GM18505 (cell line): ENCODE measurements at regions not wholly inside any gene's neighbourhood (a gene's known extent, or its start where the extent isn't known, plus 50 kb on each side); places are given as distances from the start of the nearest gene placed in this dataset.

Experiments used
- ATAC-seq: cut with Tn5 transposase; IDR thresholded peaks from one replicate; pipeline ENCODE4 v1.9.1; 2021; ENCODE audit not compliant: unreplicated experiment
- POLR2A ChIP-seq: IDR thresholded peaks from 4 replicates; pipeline ENCODE4 v1.6.1; 2011; ENCODE audit warnings: borderline replicate concordance; ENCODE audit not compliant: insufficient read depth, insufficient read length; ENCODE audit errors: extremely low read depth

- no peak for ATAC-seq
- no peak for TF ChIP-seq POLR2A
Measured at GRCh38 chr16:51409001-51409675, 258.1 kb upstream of the SALL1 start.

GRCh38 chr16:51408357-51408756 is 257.3 kb upstream of the SALL1 start:
- no peak for ATAC-seq
- no peak for TF ChIP-seq POLR2A

DNA sequence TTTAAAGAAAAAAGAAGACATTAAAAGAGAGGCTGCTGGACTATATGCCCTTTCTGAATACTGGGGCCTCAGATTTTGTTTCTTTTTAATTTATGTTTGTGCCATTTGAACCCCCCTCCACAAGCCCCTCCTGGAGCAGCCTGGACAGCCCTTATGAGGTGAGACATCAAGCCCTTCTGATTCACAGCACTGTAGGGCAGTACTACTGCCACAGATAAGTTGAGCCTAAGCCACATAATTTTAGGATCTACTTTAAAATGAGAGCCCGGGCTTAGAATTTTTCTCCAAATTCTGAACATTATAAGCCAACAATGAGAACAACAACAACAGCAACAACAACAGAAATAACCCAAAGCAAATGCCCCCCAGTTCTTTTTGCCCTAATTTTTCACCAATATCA is 256.9 kb upstream of the SALL1 start:
- ATAC-seq = no peak
- TF ChIP-seq POLR2A = no peak

GRCh38 chr16:51407199-51407598 is 256.1 kb upstream of the SALL1 start:
- TF ChIP-seq POLR2A = no peak
- ATAC-seq = no peak

GRCh38 chr16:51405361-51405760 is 254.3 kb upstream of the SALL1 start:
- no peak for TF ChIP-seq POLR2A
- ATAC-seq = no peak

DNA sequence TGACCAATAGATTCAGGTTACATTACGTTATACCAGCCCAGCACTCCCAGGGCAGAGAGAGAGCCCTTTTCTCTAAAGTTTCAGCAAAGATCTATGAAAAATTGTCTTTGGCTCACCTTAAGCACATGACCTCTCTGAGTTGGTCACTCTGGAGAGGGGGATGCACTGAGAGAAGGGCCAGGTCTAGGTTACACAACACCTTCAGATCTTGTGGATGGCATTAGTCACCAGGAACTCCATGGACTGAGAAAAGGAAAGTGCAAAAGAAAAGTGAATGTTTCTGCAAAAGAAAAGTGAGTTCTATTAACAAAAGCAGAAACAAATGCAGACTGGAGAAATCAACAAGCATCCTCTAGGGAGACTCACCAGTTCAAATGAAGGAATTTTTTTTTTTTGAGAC is 253.3 kb upstream of the SALL1 start:
- ATAC-seq = no peak
- TF ChIP-seq POLR2A = no peak

DNA sequence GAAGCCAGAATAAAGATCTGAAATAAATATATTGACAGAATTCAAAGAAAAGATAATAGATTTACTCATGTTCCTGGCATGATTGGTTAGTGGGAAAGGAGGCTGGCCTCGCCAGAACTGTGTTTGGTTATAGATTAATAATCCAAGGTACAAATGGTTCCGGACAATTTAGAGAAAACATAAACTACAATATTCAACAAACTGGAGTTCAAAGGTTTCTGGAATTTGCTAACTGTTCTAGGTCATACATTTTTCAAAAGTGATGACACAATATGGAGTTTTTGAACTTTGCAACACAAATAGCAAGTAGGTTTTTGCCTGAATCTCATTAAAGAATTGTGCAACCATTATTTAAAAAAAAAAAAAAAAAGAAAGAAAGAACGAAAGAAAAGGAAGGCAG is 251.7 kb upstream of the SALL1 start:
- no peak for ATAC-seq
- TF ChIP-seq POLR2A = no peak

- no peak for ATAC-seq
Measured at GRCh38 chr16:51402298-51402697, 251.2 kb upstream of the SALL1 start.

DNA sequence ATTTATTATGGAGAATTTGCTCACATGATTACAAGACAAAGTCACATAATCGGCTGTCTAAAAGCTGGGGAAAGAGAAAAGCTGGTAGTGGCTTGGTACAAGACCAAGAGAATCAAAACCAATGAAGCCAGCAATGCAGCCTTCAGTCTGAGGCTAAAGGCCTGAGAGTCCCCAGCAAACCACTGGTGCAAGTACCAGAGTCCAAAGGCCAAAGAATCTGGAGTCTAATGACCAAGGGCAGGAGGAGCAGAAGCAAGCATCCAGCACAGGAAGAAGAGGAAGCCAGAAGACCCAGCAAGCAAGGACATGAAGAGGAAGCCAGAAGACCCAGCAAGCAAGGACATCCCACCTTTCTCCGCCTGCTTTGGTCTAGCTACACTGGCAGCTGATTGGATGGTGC is 250.6 kb upstream of the SALL1 start:
- no peak for ATAC-seq
- no peak for TF ChIP-seq POLR2A

More at GRCh38 chr16:51402298-51402697, 251.2 kb upstream of the SALL1 start:
- no peak for TF ChIP-seq POLR2A

- ATAC-seq = no peak
- no peak for TF ChIP-seq POLR2A
Measured at GRCh38 chr16:51399908-51400670, 249.0 kb upstream of the SALL1 start.

GRCh38 chr16:51394421-51394820 is 243.4 kb upstream of the SALL1 start:
- no peak for TF ChIP-seq POLR2A
- no peak for ATAC-seq

GRCh38 chr16:51393381-51394005 is 242.4 kb upstream of the SALL1 start:
- ATAC-seq = no peak

GRCh38 chr16:51392521-51393187 is 241.6 kb upstream of the SALL1 start:
- ATAC-seq = no peak
- no peak for TF ChIP-seq POLR2A

More at GRCh38 chr16:51393381-51394005, 242.4 kb upstream of the SALL1 start:
- no peak for TF ChIP-seq POLR2A
